ENCODE measurements at regions not wholly inside any gene's neighbourhood (a gene's known extent, or its start where the extent isn't known, plus 50 kb on each side); places are given as distances from the start of the nearest gene placed in this dataset.

DNA sequence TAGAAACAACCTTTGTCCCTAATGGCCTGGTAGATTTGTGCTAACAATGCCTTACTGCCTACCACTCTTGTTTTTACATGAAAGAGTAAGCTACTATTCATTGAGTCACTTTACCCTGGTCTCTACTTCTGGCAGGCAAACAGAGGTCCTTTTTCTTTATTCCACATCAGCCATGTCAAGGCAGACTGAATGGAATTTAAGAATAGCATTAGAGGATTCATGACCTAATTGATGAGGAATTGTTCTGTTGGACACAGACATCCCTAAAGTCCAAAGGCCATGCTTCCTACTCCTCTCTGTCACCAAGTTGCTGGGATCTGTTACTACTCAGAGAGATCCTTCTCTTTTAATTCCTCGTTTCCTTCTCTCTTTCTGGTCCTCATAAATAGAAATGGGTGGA, 229.1 kb upstream of the ZP4 start (continued):
- TF ChIP-seq, protein P1, sequence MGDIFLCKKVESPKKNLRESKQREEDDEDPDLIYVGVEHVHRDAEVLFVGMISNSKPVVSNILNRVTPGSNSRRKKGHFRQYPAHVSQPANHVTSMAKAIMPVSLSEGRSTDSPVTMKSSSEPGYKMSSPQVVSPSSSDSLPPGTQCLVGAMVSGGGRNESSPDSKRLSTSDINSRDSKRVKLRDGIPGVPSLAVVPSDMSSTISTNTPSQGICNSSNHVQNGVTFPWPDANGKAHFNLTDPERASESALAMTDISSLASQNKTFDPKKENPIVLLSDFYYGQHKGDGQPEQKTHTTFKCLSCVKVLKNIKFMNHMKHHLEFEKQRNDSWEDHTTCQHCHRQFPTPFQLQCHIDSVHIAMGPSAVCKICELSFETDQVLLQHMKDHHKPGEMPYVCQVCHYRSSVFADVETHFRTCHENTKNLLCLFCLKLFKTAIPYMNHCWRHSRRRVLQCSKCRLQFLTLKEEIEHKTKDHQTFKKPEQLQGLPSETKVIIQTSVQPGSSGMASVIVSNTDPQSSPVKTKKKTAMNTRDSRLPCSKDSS (IDR thresholded peaks at IDR 0.05; ENCODE audit: low read depth, partially characterized antibody): no peak
- no peak for TF ChIP-seq ZNF766 (CRISPR knock-in tag; conservative IDR thresholded peaks at IDR 0.05)
- TF ChIP-seq MYNN (IDR thresholded peaks at IDR 0.05): no peak
- TF ChIP-seq MYNN (CRISPR knock-in tag; IDR thresholded peaks at IDR 0.05): no peak
- TF ChIP-seq, protein P2, sequence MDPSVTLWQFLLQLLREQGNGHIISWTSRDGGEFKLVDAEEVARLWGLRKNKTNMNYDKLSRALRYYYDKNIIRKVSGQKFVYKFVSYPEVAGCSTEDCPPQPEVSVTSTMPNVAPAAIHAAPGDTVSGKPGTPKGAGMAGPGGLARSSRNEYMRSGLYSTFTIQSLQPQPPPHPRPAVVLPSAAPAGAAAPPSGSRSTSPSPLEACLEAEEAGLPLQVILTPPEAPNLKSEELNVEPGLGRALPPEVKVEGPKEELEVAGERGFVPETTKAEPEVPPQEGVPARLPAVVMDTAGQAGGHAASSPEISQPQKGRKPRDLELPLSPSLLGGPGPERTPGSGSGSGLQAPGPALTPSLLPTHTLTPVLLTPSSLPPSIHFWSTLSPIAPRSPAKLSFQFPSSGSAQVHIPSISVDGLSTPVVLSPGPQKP (CRISPR knock-in tag; IDR thresholded peaks at IDR 0.05): no peak
- no peak for TF ChIP-seq FOXK2 (conservative IDR thresholded peaks at IDR 0.05 in 1 of 2, IDR thresholded peaks at IDR 0.05 in 1 of 2; ENCODE audit: low read depth in 2 of 2)
- no peak for TF ChIP-seq ZNF263 (CRISPR knock-in tag; IDR thresholded peaks at IDR 0.05; ENCODE audit: borderline replicate concordance)

DNA sequence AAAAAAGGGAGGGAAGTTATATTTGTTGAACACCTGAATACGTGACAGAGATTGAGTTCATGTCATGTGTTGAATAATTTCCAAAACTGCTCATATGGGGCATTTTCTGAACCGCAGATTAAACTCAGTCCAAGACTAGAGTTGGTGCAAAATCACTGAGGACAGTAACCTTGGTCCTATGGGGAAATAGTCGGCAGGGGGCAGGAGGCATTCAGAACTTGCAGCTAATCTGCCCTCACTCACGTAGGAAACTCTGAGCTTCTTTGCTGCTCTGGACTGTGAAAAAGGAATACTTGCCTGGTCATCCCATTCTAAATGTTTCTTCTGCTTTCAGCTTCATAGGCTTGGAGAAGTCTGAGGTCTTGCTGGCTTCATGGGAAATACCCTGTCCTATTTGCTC, 228.3 kb upstream of the ZP4 start:
- Histone ChIP-seq H3K4me3 (no peak overlapping the region), H3K4me2 (ENCODE audit: insufficient read depth, low read length) (no peak overlapping the region), H3K27ac (ENCODE audit: extremely low read depth, low read depth, low read length) (no peak overlapping the region), H3K4me1 (replicated peaks in 1 of 2; ENCODE audit: control insufficient read depth in 2 of 2, insufficient read depth in 2 of 2, low read length in 2 of 2) (no peaks in the 10 kb centered on the region), H3K36me3 (ENCODE audit: control insufficient read depth, insufficient read depth, low read length) (no peaks in the 10 kb centered on the region), H3K9ac (ENCODE audit: insufficient read depth in 1 of 2, low read depth in 2 of 2, low read length in 2 of 2) (no peak overlapping the region), H3K79me2 (ENCODE audit: control insufficient read depth, insufficient read depth, low read length) (no peaks in the 10 kb centered on the region), H2AFZ (ENCODE audit: low read depth, low read length) (no peak overlapping the region), H3K27me3 (ENCODE audit: control insufficient read depth in 2 of 2, insufficient read depth in 2 of 2, low read length in 2 of 2) (no peaks in the 10 kb centered on the region), H4K20me1 (replicated peaks; ENCODE audit: control insufficient read depth, insufficient read depth, low read length) (no peaks in the 10 kb centered on the region), H3K9me1 (ENCODE audit: control insufficient read depth, insufficient read depth, low read length) (no peaks in the 10 kb centered on the region), H3K9me3 (replicated peaks; ENCODE audit: control insufficient read depth, insufficient read depth, low read depth, low read length) (0 out of 2 replicates have a peak, but pooled peaks cover 2% of the 10 kb centered on the region)
- in situ Hi-C loops (cut with MboI) (no loop called here), intact Hi-C loops (cut with micrococcal nuclease) (no loop called here)
- 3% methylated on average over 4 of the region's 4 CpGs for WGBS (ENCODE audit: insufficient coverage, low coverage, missing lambda C conversion rate)
- BruUV-seq (replicated peaks): no TSS peak
- ChIA-PET CTCF (ENCODE audit: low intra/inter-chr PET ratio) (no interaction called here), POLR2A (no interaction called here)
- DNase-seq (ENCODE audit: extremely low read depth in 1 of 4, low spot score in 3 of 4): no peak
- no peak for FAIRE-seq
- ATAC-seq: no peak
- TF ChIP-seq ZNF311 (CRISPR knock-in tag; IDR thresholded peaks at IDR 0.05): no peak
- TF ChIP-seq KLF13 (tag; IDR thresholded peaks at IDR 0.05; ENCODE audit: borderline replicate concordance, low read depth): no peak

All from K562 (cell line).